GM12874 (cell line): ENCODE measurements at regions not wholly inside any gene's neighbourhood (a gene's known extent, or its start where the extent isn't known, plus 50 kb on each side); places are given as distances from the start of the nearest gene placed in this dataset.

Experiments used
- CTCF ChIP-seq: IDR thresholded peaks from 2 replicates; pipeline ENCODE4 v1.5.1; 2011; ENCODE audit warnings: low read depth, mild to moderate bottlenecking, control low read depth, low read length, moderate library complexity; ENCODE audit not compliant: insufficient read depth

DNA sequence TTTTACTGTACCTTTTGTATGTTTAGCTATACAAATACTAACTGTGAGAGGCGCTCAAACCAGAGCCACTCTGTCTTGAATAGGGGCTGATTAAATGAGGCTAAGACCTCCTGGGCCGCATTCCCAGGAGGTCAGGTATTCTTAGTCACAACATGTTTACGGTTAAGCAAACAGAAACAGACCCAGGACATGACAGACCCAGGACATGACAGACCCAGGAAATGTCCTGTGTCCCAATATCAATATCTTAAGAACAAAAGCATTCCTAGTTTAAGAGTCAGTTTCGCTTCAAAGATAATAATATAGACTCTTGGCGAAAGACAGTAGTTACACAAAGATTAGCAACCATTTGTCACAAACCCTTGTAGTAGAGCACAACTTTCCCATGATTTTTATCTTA lies 304.5 kb downstream of the CCSER2 start:
- TF ChIP-seq CTCF = no peak

- no peak for TF ChIP-seq CTCF
Measured at GRCh38 chr10:84634636-84635035, 306.2 kb downstream of the CCSER2 start.

DNA sequence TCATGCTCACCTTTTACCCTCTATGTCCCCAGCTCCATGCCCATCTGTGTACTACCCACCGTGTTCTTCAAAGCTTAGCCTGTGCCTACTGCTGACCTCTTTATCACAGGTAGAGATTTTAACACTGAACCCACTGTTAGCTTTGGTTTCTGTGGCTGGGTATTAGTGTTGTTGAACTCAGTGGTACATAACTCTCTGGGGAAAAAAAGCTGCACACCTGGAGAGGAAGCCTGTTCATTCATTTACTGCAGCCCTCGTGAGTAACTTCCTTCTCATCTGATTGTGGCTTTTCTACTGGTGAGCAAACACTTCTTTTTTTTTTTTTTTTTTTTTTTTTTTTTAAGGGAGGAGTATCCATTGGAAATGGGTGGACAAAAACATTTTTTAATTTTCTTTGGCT lies 326.3 kb downstream of the CCSER2 start:
- TF ChIP-seq CTCF = no peak

DNA sequence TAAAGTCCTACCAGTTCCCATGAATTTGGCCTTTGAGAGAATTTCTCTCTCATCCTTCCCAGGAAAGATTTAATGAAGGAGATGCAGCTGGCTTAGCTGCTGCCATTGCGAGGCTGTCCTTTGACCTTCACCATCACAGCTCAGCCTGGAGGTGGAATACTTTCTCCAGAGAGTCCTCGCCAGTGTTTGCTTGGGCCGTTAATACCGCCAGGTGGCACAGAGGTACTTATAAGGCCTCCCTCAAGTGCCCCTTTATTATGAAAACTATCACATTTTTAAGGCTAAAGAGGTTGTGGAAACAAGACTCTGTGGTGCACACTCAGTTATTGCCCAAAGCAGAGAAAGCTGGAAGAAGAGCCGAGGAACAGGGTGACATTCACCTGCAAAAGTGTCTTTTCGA lies 330.6 kb downstream of the CCSER2 start:
- no peak for TF ChIP-seq CTCF

DNA sequence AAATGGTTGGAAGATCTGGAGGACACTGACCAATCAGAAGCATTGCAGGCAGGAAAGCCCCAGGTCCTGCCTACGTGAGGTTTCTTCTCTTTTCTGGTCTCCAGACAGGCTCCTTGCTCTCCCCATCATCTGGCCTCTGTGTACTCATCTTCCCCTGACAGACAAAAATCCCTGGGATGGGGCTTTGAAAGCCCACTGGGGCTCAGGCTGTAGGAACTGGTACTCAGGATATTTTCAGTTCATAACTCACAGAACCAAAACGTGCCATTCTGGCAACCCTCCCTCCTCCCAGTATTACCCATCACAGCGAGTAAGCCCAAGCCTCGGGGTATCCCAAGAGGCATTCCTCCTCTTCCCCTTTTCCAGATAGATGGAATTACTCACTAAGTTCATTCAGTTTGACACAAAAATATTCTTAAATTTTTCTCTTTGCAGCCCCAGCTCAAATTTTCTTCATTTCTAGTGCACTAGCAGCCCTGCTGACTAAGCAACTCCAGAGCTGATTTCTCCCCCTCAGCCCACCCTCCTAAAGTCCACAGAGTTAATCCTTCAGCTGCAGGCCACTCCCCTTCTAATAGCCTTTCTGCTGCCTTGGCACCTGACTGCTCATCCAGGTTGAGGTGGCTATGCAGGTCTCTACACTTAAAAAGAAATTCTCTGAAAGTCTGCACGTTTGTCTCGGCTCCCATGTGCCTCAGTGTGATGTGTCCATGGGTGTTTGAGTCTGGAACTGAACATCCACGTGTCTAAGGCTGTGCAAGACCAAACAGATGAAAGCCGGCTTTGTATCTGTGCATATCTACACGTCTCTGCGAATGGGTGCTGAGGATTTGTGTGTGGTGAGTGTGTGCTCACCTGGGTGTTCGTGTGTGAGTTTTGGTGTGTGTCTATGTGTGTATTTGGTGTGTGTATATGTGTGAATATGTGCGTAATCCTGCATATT lies 331.4 kb downstream of the CCSER2 start:
- no peak for TF ChIP-seq CTCF

- no peak for TF ChIP-seq CTCF
Measured at GRCh38 chr10:84660450-84661159, 332.2 kb downstream of the CCSER2 start.

DNA sequence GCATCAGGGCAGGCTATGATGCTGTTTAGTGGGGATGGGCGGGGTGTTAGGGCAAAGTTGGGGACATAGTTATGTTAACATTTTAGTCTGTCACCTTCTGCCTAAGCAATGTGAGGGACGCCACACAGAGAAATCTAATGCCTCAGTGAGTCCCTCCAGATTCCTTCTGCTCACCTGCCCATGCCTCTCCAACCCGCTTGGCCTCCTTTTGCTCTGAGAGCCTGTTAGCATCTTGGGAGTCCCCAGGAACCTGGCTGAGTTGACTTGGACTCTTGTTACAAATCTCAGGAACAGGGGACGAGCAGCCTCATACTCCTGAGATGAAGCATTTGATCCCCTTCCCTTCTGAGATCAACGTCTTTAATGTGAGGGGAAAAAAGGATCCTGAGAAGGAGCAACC lies 336.8 kb downstream of the CCSER2 start:
- no peak for TF ChIP-seq CTCF
